Liver (tissue), 7 donors: ENCODE measurements at regions not wholly inside any gene's neighbourhood (a gene's known extent, or its start where the extent isn't known, plus 50 kb on each side); places are given as distances from the start of the nearest gene placed in this dataset.

Experiments
- DNase-seq: peaks from one replicate; pipeline ENCODE4 v3.0.0-alpha.2; 2017; ENCODE audit warnings: low spot score
- H3K27ac ChIP-seq, 2 donors: one replicate each; pipeline ENCODE4 v1.7.0; 2013; ENCODE audit warnings: inconsistent platforms in 2 of 2, low read length in 2 of 2, control low read depth in 1 of 2, low read depth in 1 of 2, mild to moderate bottlenecking in 1 of 2
- H3K27me3 ChIP-seq, 4 donors: one replicate each; pipeline versions ENCODE4 v1.6.1 to v1.7.0; 2013; ENCODE audit warnings: low read length in 3 of 4, inconsistent platforms in 1 of 4, mild to moderate bottlenecking in 1 of 4, moderate library complexity in 1 of 4; ENCODE audit not compliant: control insufficient read depth in 4 of 4, insufficient read depth in 4 of 4
- H3K36me3 ChIP-seq, 4 donors: one replicate each; pipeline versions ENCODE4 v1.6.1 to v1.7.0; 2013; ENCODE audit warnings: low read length in 3 of 4, mild to moderate bottlenecking in 3 of 4, low read depth in 1 of 4, moderate library complexity in 1 of 4; ENCODE audit not compliant: control insufficient read depth in 4 of 4, insufficient read depth in 3 of 4
- H3K4me1 ChIP-seq, 4 donors: one replicate each; pipeline versions ENCODE4 v1.6.1 to v1.7.0; 2013; ENCODE audit warnings: low read length in 3 of 4, mild to moderate bottlenecking in 3 of 4, moderate library complexity in 1 of 4; ENCODE audit not compliant: control insufficient read depth in 4 of 4, insufficient read depth in 4 of 4
- H3K4me3 ChIP-seq, 3 donors: one replicate each; pipeline versions ENCODE4 v1.6.1 to v1.7.0; 2013; ENCODE audit warnings: low read length in 3 of 3, control low read depth in 1 of 3, low read depth in 1 of 3, mild to moderate bottlenecking in 1 of 3
- H3K9ac ChIP-seq, 2 donors: one replicate each; pipeline ENCODE4 v1.7.0; 2013; ENCODE audit warnings: low read length in 2 of 2, mild to moderate bottlenecking in 2 of 2, moderate library complexity in 2 of 2, control low read depth in 1 of 2, low read depth in 1 of 2
- H3K9me3 ChIP-seq, 4 donors: one replicate each; pipeline versions ENCODE4 v1.6.1 to v1.7.0; 2013; ENCODE audit warnings: low read length in 3 of 4; ENCODE audit not compliant: control insufficient read depth in 4 of 4
- EGR1 ChIP-seq, 2 donors: IDR thresholded peaks; 2 replicates each; pipeline ENCODE4 v1.6.1; 2016 to 2018; ENCODE audit warnings: antibody characterized with exemption in 2 of 2, low read depth in 2 of 2
- FOXA1 ChIP-seq: IDR thresholded peaks from 2 replicates; pipeline ENCODE4 v1.6.1; 2016; ENCODE audit warnings: antibody characterized with exemption
- GABPA ChIP-seq, 2 donors: IDR thresholded peaks in 1 of 2; conservative IDR thresholded peaks in 1 of 2; 2 replicates each; pipeline ENCODE4 v1.6.1; 2016; ENCODE audit warnings: antibody characterized with exemption in 2 of 2, mild to moderate bottlenecking in 1 of 2, moderate library complexity in 1 of 2
- HNF4A ChIP-seq, 2 donors: conservative IDR thresholded peaks; 2 replicates each; pipeline ENCODE4 v1.6.1; 2016; ENCODE audit warnings: antibody characterized with exemption in 2 of 2, mild to moderate bottlenecking in 2 of 2
- JUND ChIP-seq, 2 donors: IDR thresholded peaks; 2 replicates each; pipeline ENCODE4 v1.6.1; 2016; ENCODE audit warnings: antibody characterized with exemption in 2 of 2
- RAD21 ChIP-seq, 2 donors: IDR thresholded peaks; 2 replicates each; pipeline ENCODE4 v1.6.1; 2016; ENCODE audit warnings: antibody characterized with exemption in 2 of 2, mild to moderate bottlenecking in 2 of 2
- RXRA ChIP-seq, 2 donors: IDR thresholded peaks; 2 replicates each; pipeline ENCODE4 v1.6.1; 2017 to 2018; ENCODE audit warnings: antibody characterized with exemption in 2 of 2, mild to moderate bottlenecking in 1 of 2
- SP1 ChIP-seq: IDR thresholded peaks from 2 replicates; pipeline ENCODE4 v1.6.1; 2018; ENCODE audit warnings: antibody characterized with exemption, mild to moderate bottlenecking
- YY1 ChIP-seq: IDR thresholded peaks from 2 replicates; pipeline ENCODE4 v1.6.1; 2016; ENCODE audit warnings: antibody characterized with exemption, mild to moderate bottlenecking
- WGBS: extraction: QIAGEN DNeasy Blood & Tissue Kit; methylation state at CpG from one replicate; pipeline ENCODE4 v1.1.7; 2013; 5-methylcytosine and 5-hydroxymethylcytosine counted together
- TF ChIP-seq, protein P1 (sequence below): IDR thresholded peaks from 2 replicates; pipeline ENCODE4 v1.6.1; 2016; ENCODE audit warnings: antibody characterized with exemption
- TF ChIP-seq, protein P2 (sequence below): IDR thresholded peaks from 2 replicates; pipeline ENCODE4 v1.6.1; 2016; ENCODE audit warnings: antibody characterized with exemption, mild to moderate bottlenecking
- TF ChIP-seq, protein P3 (sequence below): IDR thresholded peaks from 2 replicates; pipeline ENCODE4 v1.6.1; 2016; ENCODE audit warnings: antibody characterized with exemption
- donor health status: healthy.
- donor health status: healthy.
- donor health status: healthy.
- donor health status: healthy.

DNA sequence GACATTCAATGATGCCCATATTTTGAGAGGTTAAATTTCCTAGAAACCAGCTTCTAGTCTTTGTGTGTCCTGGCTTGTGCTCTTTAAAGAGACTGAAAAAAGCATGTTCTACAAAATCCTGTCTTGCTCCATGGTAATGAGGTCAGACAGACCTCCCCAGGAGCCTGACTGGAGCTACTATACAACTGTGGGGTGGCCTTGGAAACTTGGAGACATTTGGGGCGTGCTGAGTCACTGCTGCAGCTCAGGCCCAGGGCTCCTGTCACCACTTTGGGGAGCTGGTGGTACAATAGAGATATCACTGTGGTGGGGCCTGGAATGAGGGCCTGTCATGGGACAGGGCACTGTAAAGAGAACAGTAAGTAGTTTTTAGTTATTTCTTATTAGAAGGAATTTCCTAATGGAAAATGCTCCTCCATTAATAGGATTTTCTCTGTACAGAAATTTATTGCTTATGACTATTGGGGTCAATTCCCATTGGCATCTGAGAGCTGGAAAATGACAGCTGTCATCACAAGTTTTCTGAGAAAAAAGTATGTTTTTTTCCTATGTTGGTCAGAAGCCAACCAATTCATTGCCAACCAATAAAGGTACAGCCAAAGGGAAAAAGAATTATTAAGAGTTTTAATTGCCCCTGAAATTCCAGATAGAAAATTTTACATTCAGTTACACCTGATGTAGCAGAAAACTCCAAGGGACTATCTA lies 207.4 kb upstream of the JADE1 start:
- Histone ChIP-seq H3K4me3 (no peak overlapping the region), H3K4me1 (peaks cover 0 to 6% (median 0%) of the 10 kb centered on the region in 4 donors), H3K27ac (no peak overlapping the region), H3K9me3 (no peaks in the 10 kb centered on the region), H3K27me3 (no peaks in the 10 kb centered on the region), H3K9ac (no peak overlapping the region), H3K36me3 (no peaks in the 10 kb centered on the region)
- TF ChIP-seq EGR1 (IDR thresholded peaks at IDR 0.05; ENCODE audit: low read depth in 2 of 2), result no peak
- TF ChIP-seq RAD21 (IDR thresholded peaks at IDR 0.05), result no peak
- TF ChIP-seq GABPA (IDR thresholded peaks at IDR 0.05 in 1 of 2, conservative IDR thresholded peaks at IDR 0.05 in 1 of 2), result no peak
- TF ChIP-seq YY1, result no peak
- TF ChIP-seq, protein P1, sequence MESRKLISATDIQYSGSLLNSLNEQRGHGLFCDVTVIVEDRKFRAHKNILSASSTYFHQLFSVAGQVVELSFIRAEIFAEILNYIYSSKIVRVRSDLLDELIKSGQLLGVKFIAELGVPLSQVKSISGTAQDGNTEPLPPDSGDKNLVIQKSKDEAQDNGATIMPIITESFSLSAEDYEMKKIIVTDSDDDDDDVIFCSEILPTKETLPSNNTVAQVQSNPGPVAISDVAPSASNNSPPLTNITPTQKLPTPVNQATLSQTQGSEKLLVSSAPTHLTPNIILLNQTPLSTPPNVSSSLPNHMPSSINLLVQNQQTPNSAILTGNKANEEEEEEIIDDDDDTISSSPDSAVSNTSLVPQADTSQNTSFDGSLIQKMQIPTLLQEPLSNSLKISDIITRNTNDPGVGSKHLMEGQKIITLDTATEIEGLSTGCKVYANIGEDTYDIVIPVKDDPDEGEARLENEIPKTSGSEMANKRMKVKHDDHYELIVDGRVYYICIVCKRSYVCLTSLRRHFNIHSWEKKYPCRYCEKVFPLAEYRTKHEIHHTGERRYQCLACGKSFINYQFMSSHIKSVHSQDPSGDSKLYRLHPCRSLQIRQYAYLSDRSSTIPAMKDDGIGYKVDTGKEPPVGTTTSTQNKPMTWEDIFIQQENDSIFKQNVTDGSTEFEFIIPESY, result no peak
- TF ChIP-seq, protein P2, sequence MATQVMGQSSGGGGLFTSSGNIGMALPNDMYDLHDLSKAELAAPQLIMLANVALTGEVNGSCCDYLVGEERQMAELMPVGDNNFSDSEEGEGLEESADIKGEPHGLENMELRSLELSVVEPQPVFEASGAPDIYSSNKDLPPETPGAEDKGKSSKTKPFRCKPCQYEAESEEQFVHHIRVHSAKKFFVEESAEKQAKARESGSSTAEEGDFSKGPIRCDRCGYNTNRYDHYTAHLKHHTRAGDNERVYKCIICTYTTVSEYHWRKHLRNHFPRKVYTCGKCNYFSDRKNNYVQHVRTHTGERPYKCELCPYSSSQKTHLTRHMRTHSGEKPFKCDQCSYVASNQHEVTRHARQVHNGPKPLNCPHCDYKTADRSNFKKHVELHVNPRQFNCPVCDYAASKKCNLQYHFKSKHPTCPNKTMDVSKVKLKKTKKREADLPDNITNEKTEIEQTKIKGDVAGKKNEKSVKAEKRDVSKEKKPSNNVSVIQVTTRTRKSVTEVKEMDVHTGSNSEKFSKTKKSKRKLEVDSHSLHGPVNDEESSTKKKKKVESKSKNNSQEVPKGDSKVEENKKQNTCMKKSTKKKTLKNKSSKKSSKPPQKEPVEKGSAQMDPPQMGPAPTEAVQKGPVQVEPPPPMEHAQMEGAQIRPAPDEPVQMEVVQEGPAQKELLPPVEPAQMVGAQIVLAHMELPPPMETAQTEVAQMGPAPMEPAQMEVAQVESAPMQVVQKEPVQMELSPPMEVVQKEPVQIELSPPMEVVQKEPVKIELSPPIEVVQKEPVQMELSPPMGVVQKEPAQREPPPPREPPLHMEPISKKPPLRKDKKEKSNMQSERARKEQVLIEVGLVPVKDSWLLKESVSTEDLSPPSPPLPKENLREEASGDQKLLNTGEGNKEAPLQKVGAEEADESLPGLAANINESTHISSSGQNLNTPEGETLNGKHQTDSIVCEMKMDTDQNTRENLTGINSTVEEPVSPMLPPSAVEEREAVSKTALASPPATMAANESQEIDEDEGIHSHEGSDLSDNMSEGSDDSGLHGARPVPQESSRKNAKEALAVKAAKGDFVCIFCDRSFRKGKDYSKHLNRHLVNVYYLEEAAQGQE, result no peak
- TF ChIP-seq JUND (IDR thresholded peaks at IDR 0.05), result no peak
- DNase-seq, result no peak
- WGBS, result 94% methylated on average over 1 of the region's 1 CpG

DNA sequence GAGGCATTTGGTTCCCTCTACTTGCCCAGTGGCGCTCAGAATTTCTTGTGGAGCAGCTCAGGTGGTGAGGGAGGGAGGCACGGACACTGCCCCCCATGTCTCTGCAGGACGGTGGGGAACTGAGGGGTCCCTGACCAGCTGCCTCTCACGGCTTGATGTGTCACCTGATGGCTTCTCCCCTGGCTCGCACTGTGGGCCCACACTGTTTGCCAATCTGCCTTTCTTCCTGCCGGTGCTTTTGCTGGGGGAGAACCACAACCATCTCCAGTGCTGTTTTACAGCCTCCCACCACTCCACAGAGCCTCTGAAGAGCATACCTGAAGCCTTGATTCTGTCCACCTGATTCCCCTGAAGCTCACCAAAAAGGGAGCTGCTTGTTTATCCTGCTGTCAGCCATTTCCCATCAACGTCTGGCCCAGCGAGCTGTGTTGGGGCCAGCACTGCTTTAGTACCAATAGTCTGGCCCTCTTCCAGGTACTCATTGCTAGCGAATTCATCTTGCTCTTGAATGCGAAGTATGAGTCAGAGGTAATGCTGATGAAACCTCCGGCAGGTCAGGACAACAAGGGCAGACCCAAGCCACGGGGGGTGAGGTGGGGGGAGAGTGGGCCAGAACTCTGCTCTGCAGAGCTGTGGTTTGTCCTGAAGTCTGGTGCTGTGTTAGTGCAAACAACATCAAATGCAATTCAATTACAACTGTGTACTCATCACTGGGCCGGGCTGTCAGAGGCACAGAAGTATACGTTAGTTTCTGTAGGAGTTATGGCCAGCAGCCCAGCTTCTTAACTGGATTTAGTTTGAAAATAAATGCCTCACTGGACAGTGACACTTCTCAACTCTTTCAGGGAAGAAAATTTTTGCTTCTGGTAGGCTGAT lies 208.3 kb upstream of the JADE1 start:
- H3K27me3 ChIP-seq, result no peaks in the 10 kb centered on the region
- WGBS, result 53% methylated on average over 14 of the region's 14 CpGs
- TF ChIP-seq, protein P3, sequence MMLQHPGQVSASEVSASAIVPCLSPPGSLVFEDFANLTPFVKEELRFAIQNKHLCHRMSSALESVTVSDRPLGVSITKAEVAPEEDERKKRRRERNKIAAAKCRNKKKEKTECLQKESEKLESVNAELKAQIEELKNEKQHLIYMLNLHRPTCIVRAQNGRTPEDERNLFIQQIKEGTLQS, result peak; percentile 85
- TF ChIP-seq RXRA (IDR thresholded peaks at IDR 0.05), result peak in 1 of 2 donors; percentile 26
- peak; percentile 77 to 78 for TF ChIP-seq JUND (IDR thresholded peaks at IDR 0.05)
- peak; percentile 26 to 33 for TF ChIP-seq HNF4A (conservative IDR thresholded peaks at IDR 0.05)
- TF ChIP-seq, protein P1, result no peak
- TF ChIP-seq, protein P2, result no peak
- TF ChIP-seq RAD21 (IDR thresholded peaks at IDR 0.05), result peak in 1 of 2 donors; percentile 18
- peak; percentile 47 for TF ChIP-seq SP1
- TF ChIP-seq FOXA1, result no peak
- TF ChIP-seq YY1, result peak; percentile 42
- no peak overlapping the region for H3K4me3 ChIP-seq
- peaks cover 0 to 6% (median 0%) of the 10 kb centered on the region in 4 donors for H3K4me1 ChIP-seq
- no peak overlapping the region for H3K27ac ChIP-seq
- no peaks in the 10 kb centered on the region for H3K36me3 ChIP-seq
- no peak overlapping the region for H3K9ac ChIP-seq
- H3K9me3 ChIP-seq, result no peaks in the 10 kb centered on the region
- peak; percentile 53 for DNase-seq
